Vagina (tissue), 2 donors: ENCODE measurements at regions not wholly inside any gene's neighbourhood (a gene's known extent, or its start where the extent isn't known, plus 50 kb on each side); places are given as distances from the start of the nearest gene placed in this dataset.

Source experiments
- DNase-seq, 2 donors: peaks; one replicate each; pipeline ENCODE4 v3.0.0-alpha.2; 2017; ENCODE audit errors: extremely low spot score in 2 of 2
- H3K27ac ChIP-seq: fragments of 200-600 bp; sonication (generic); one replicate; pipeline ENCODE4 v1.5.1; 2019
- H3K27me3 ChIP-seq: fragments of 200-600 bp; sonication (generic); one replicate; pipeline ENCODE4 v1.5.1; 2019
- H3K36me3 ChIP-seq, 2 donors: fragments of 200-600 bp; sonication (generic); one replicate each; pipeline ENCODE4 v1.5.1; 2017 to 2019
- H3K4me1 ChIP-seq: fragments of 200-600 bp; sonication (generic); one replicate; pipeline ENCODE4 v1.5.1; 2019
- H3K4me3 ChIP-seq, 2 donors: fragments of 200-600 bp; sonication (generic); 1 replicate in 1 of 2; 2 replicates in 1 of 2; pipeline ENCODE4 v1.5.1; 2016 to 2019
- H3K9me3 ChIP-seq: fragments of 200-600 bp; sonication (generic); one replicate; pipeline ENCODE4 v1.5.1; 2019
- POLR2A ChIP-seq, 2 donors: fragments of 450-650 bp; IDR thresholded peaks; one replicate each; pipeline ENCODE4 v1.6.1; 2017; ENCODE audit warnings: antibody characterized with exemption in 2 of 2, mild to moderate bottlenecking in 2 of 2, moderate library complexity in 2 of 2
- POLR2AphosphoS5 ChIP-seq, 2 donors: sonication (generic); formaldehyde crosslinking; IDR thresholded peaks; one replicate each; pipeline ENCODE4 v1.9.0; 2017; ENCODE audit warnings: antibody characterized with exemption in 2 of 2, mild to moderate bottlenecking in 2 of 2, low read depth in 1 of 2; ENCODE audit not compliant: insufficient read depth in 1 of 2
- intact Hi-C: fragments of 100-400 bp; cut with DNase I; formaldehyde crosslinking; loops from one replicate; pipeline ENCODE4 v1.15.1; 2023
- TF ChIP-seq, protein P1 (sequence below), 3 experiments: fragments of 450-650 bp in 2 of 3; fragments of 200-600 bp in 1 of 3; sonication (generic) in 1 of 3; IDR thresholded peaks; one replicate each; pipeline ENCODE4 v1.5.1; 2017 to 2019; ENCODE audit warnings: antibody characterized with exemption in 3 of 3, mild to moderate bottlenecking in 2 of 3, moderate library complexity in 2 of 3

DNA sequence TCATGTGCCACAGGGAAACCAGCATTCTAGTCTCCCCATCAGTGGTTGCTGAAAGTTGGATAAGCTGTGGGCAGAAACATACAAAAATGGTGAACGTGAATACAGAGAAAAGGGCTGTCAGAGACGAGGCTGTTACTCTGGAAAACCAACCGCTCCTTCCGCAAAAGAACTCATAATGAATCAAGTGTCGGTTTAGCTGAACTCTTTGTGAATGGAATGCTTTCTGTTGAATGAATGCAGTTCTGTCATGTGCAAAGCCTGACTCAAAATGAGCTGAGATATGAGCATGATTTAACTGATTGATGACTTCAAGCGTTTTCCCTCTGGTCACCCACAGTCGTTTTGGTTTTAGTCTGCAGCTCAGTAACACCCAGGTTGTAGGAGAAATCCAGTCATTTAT is 298.3 kb downstream of the ETS1 start:
- no peak for DNase-seq
- TF ChIP-seq, protein P1, sequence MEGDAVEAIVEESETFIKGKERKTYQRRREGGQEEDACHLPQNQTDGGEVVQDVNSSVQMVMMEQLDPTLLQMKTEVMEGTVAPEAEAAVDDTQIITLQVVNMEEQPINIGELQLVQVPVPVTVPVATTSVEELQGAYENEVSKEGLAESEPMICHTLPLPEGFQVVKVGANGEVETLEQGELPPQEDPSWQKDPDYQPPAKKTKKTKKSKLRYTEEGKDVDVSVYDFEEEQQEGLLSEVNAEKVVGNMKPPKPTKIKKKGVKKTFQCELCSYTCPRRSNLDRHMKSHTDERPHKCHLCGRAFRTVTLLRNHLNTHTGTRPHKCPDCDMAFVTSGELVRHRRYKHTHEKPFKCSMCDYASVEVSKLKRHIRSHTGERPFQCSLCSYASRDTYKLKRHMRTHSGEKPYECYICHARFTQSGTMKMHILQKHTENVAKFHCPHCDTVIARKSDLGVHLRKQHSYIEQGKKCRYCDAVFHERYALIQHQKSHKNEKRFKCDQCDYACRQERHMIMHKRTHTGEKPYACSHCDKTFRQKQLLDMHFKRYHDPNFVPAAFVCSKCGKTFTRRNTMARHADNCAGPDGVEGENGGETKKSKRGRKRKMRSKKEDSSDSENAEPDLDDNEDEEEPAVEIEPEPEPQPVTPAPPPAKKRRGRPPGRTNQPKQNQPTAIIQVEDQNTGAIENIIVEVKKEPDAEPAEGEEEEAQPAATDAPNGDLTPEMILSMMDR (IDR thresholded peaks at IDR 0.05) = no peak
- TF ChIP-seq POLR2A (IDR thresholded peaks at IDR 0.05) (no peak), POLR2AphosphoS5 (IDR thresholded peaks at IDR 0.05; ENCODE audit: insufficient read depth in 1 of 2, low read depth in 1 of 2) (no peak)
- intact Hi-C loops = loop anchor here (10.0 kb wide), 1 partner anchor 114 kb away; no protein-coding TSS in a partner anchor
- Histone ChIP-seq H3K27me3 (no peaks in the 10 kb centered on the region), H3K36me3 (no peaks in the 10 kb centered on the region), H3K4me1 (peaks cover 11% of the 10 kb centered on the region), H3K27ac (no peak overlapping the region), H3K4me3 (no peak overlapping the region), H3K9me3 (no peaks in the 10 kb centered on the region)

DNA sequence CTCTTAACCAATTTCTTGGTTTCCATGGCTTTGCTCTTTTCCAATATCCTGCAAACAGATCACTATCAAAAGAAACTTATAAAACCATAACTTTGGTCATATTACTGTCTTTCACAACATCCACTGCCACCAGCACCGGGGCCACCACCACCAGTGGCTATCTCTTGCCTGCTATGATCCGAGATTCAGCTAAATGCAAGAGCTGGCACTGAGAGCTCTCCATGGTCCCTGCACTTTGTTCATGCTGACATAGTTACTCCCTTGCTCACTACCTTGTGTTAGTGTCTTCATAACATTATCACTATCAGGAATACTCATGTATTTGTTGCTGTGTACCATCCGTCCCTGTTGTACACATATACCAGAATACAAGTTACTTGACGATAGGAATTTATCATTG is 299.0 kb downstream of the ETS1 start:
- H3K27me3 ChIP-seq = no peaks in the 10 kb centered on the region
- H3K9me3 ChIP-seq = no peaks in the 10 kb centered on the region
- H3K36me3 ChIP-seq = no peaks in the 10 kb centered on the region
- DNase-seq = no peak
- H3K27ac ChIP-seq = no peak overlapping the region
- TF ChIP-seq POLR2AphosphoS5 (IDR thresholded peaks at IDR 0.05; ENCODE audit: insufficient read depth in 1 of 2, low read depth in 1 of 2) (no peak), POLR2A (IDR thresholded peaks at IDR 0.05) (no peak)
- TF ChIP-seq, protein P1 (IDR thresholded peaks at IDR 0.05) = no peak
- intact Hi-C loops = loop anchor here (10.0 kb wide), 1 partner anchor 114 kb away; no protein-coding TSS in a partner anchor
- no peak overlapping the region for H3K4me3 ChIP-seq
- peaks cover 11% of the 10 kb centered on the region for H3K4me1 ChIP-seq

DNA sequence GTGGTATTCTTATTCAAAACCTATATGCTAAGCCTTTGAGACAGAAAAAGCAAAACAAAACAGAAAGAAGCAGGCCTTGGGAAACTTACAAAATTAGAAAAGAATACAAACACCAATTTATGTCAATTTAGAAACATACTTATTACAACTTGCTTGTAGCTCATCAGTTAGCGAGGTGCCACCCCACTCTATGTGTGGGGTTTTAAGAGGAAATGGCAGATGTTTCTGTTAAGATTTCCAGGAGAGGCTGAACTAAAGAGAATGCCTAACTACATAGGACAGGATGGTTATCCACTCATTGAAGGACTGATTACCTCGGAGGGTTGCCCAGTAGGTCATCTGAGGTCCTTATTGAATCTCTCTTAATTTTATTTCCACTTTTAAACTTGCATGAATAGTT is 302.0 kb downstream of the ETS1 start:
- Histone ChIP-seq H3K27ac (no peak overlapping the region), H3K36me3 (no peaks in the 10 kb centered on the region), H3K27me3 (no peaks in the 10 kb centered on the region), H3K9me3 (no peaks in the 10 kb centered on the region), H3K4me3 (no peak overlapping the region), H3K4me1 (peaks cover 2% of the 10 kb centered on the region)
- no peak for DNase-seq
- no peak for TF ChIP-seq POLR2A (IDR thresholded peaks at IDR 0.05)
- no peak for TF ChIP-seq POLR2AphosphoS5 (IDR thresholded peaks at IDR 0.05; ENCODE audit: insufficient read depth in 1 of 2, low read depth in 1 of 2)
- TF ChIP-seq, protein P1 (IDR thresholded peaks at IDR 0.05) = no peak
- intact Hi-C loops = loop anchor here (10.0 kb wide), 1 partner anchor 111 kb away; no protein-coding TSS in a partner anchor

DNA sequence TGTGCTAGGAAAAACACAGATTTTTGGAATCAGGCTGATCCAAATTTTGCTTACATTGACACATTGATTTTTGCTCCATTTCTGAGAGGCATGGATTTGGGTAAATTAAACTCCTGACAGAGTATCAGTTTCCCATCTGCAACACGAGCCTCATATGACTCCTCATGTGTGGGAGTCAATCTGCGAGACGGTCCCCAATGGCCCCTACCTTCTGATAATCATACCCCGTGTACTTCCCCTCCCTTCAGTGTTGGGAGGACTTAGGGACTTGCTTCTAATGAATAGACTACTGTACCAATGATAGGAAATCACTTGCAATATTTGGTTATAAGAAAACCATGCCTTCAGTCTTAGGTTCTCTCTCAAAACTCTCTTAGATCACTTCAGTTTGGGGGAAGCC is 302.7 kb downstream of the ETS1 start:
- Histone ChIP-seq H3K36me3 (no peaks in the 10 kb centered on the region), H3K4me1 (no peaks in the 10 kb centered on the region), H3K4me3 (no peak overlapping the region), H3K27me3 (no peaks in the 10 kb centered on the region), H3K27ac (no peak overlapping the region), H3K9me3 (no peaks in the 10 kb centered on the region)
- DNase-seq = no peak
- intact Hi-C loops = loop anchor here (10.0 kb wide), 1 partner anchor 110 kb away; no protein-coding TSS in a partner anchor
- TF ChIP-seq, protein P1 (IDR thresholded peaks at IDR 0.05) = no peak
- TF ChIP-seq POLR2A (IDR thresholded peaks at IDR 0.05) = no peak
- no peak for TF ChIP-seq POLR2AphosphoS5 (IDR thresholded peaks at IDR 0.05; ENCODE audit: insufficient read depth in 1 of 2, low read depth in 1 of 2)

DNA sequence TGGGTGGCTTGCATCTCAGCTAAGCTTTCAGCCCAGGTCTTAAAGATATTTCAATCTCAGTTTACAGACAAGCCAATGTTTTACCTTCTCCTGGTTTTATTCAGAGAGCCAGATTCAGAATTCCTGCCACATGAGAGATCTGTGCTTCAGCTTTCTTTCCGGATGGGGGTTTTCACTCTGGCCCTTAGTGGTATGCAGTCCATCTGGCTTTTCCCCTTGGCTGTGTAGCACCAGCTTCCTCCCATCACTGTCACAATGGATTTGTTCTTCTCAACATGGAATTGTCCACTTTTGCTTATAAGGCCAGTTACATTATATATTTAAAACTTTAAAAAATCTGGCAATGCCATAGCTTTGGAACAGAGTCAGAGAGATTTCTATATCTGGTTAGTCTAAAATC is 303.9 kb downstream of the ETS1 start:
- intact Hi-C loops = loop anchor here (10.0 kb wide), 1 partner anchor 109 kb away; no protein-coding TSS in a partner anchor
- Histone ChIP-seq H3K27me3 (no peaks in the 10 kb centered on the region), H3K4me1 (no peaks in the 10 kb centered on the region), H3K36me3 (no peaks in the 10 kb centered on the region), H3K27ac (no peak overlapping the region), H3K4me3 (no peak overlapping the region), H3K9me3 (no peaks in the 10 kb centered on the region)
- DNase-seq = no peak
- TF ChIP-seq, protein P1 (IDR thresholded peaks at IDR 0.05) = no peak
